NCI-H82 (cell line): ENCODE measurements at regions not wholly inside any gene's neighbourhood (a gene's known extent, or its start where the extent isn't known, plus 50 kb on each side); places are given as distances from the start of the nearest gene placed in this dataset.
"Not testable (repeated sequence)": the region's sequence is repeated elsewhere in the genome, so short reads cannot be mapped to it uniquely, and the experiment has no call there.

Experiments
- DNase-seq: peaks from one replicate; lab custom pipeline; 2025; lab: John Stamatoyannopoulos, UW

GRCh38 chr2:114018464-114018863 lies 128.6 kb downstream of the ACTR3 start:
- DNase-seq = not testable (repeated sequence)

GRCh38 chr2:114020668-114021067 lies 130.8 kb downstream of the ACTR3 start:
- DNase-seq = no peak

- DNase-seq = no peak
These were observed 132.6 kb downstream of the ACTR3 start for GRCh38 chr2:114022360-114023085.

- no peak for DNase-seq
These were observed 134.4 kb downstream of the ACTR3 start for GRCh38 chr2:114024326-114024725.

GRCh38 chr2:114025030-114025429 lies 135.1 kb downstream of the ACTR3 start:
- DNase-seq = no peak

- DNase-seq = peak; percentile 53
These were observed 137.5 kb downstream of the ACTR3 start for GRCh38 chr2:114027437-114027836.

GRCh38 chr2:114031605-114032505 lies 142.0 kb downstream of the ACTR3 start:
- DNase-seq = no peak

GRCh38 chr2:114032705-114033104 lies 142.8 kb downstream of the ACTR3 start:
- no peak for DNase-seq

GRCh38 chr2:114034742-114035141 lies 144.9 kb downstream of the ACTR3 start:
- DNase-seq = no peak

- DNase-seq = no peak
These were observed 148.8 kb downstream of the ACTR3 start for GRCh38 chr2:114038710-114039109.

- DNase-seq = peak; percentile 23
These were observed 149.8 kb downstream of the ACTR3 start for GRCh38 chr2:114039677-114040076.

GRCh38 chr2:114040826-114041225 lies 150.9 kb downstream of the ACTR3 start:
- peak; percentile 56 for DNase-seq

- peak; percentile 51 for DNase-seq
These were observed 155.1 kb downstream of the ACTR3 start for GRCh38 chr2:114044985-114045384.

- no peak for DNase-seq
These were observed 156.5 kb downstream of the ACTR3 start for GRCh38 chr2:114046373-114046772.

- no peak for DNase-seq
These were observed 157.1 kb downstream of the ACTR3 start for GRCh38 chr2:114046866-114047435.

- no peak for DNase-seq
These were observed 159.4 kb downstream of the ACTR3 start for GRCh38 chr2:114049280-114049679.

GRCh38 chr2:114049826-114050225 lies 159.9 kb downstream of the ACTR3 start:
- no peak for DNase-seq

GRCh38 chr2:114056294-114057143 lies 166.6 kb downstream of the ACTR3 start:
- DNase-seq = no peak

GRCh38 chr2:114057638-114058037 lies 167.7 kb downstream of the ACTR3 start:
- DNase-seq = no peak

- no peak for DNase-seq
These were observed 171.7 kb downstream of the ACTR3 start for GRCh38 chr2:114061566-114062098.

- DNase-seq = no peak
These were observed 173.5 kb downstream of the ACTR3 start for GRCh38 chr2:114063346-114063745.

- DNase-seq = no peak
These were observed 175.8 kb downstream of the ACTR3 start for GRCh38 chr2:114065731-114066130.
